Naive thymus-derived CD4-positive, alpha-beta T cell (primary cell): ENCODE measurements at regions not wholly inside any gene's neighbourhood (a gene's known extent, or its start where the extent isn't known, plus 50 kb on each side); places are given as distances from the start of the nearest gene placed in this dataset.

Source experiments
- ATAC-seq: fragments of 150-1000 bp; cut with Tn5 transposase; 2 replicates; pipeline ENCODE4 v1.10.0; 2021; ENCODE audit warnings: mild to moderate bottlenecking, moderate library complexity
- CTCF ChIA-PET: fragments of 350-600 bp; sonication (Branson Sonifier 250); formaldehyde crosslinking; loops from one replicate; lab custom pipeline; 2021; ENCODE audit warnings: antibody characterized with exemption; lab: Charles Lee
- POLR2A ChIA-PET: fragments of 350-600 bp; sonication (Branson Sonifier 250); formaldehyde crosslinking; loops from one replicate; lab custom pipeline; 2021; ENCODE audit warnings: antibody characterized with exemption, inconsistent platforms; lab: Charles Lee
- DNase-seq, 9 donors: peaks; one replicate each; pipeline versions ENCODE4 v3.0.0 to v3.0.0-alpha.2; 2020 to 2022; ENCODE audit warnings: mixed read lengths in 1 of 9
- H3K27ac ChIP-seq: one replicate; pipeline ENCODE4 v1.7.0; 2013; ENCODE audit warnings: mild to moderate bottlenecking, low read depth, low read length, moderate library complexity
- H3K27me3 ChIP-seq, 2 donors: one replicate each; pipeline ENCODE4 v1.7.0; 2013; ENCODE audit warnings: low read length in 2 of 2, mild to moderate bottlenecking in 2 of 2, moderate library complexity in 2 of 2; ENCODE audit not compliant: control insufficient read depth in 2 of 2, insufficient read depth in 2 of 2
- H3K36me3 ChIP-seq, 3 experiments: 1 replicate in 2 of 3; 2 replicates in 1 of 3; pipeline ENCODE4 v1.7.0; 2013; ENCODE audit warnings: low read length in 3 of 3, mild to moderate bottlenecking in 3 of 3, moderate library complexity in 1 of 3; ENCODE audit not compliant: insufficient read depth in 3 of 3, control insufficient read depth in 2 of 3
- H3K4me1 ChIP-seq, 2 donors: one replicate each; pipeline ENCODE4 v1.7.0; 2013; ENCODE audit warnings: low read length in 2 of 2, mild to moderate bottlenecking in 2 of 2, moderate library complexity in 1 of 2; ENCODE audit not compliant: control insufficient read depth in 2 of 2, insufficient read depth in 2 of 2
- H3K4me3 ChIP-seq: 2 replicates; pipeline ENCODE4 v1.7.0; 2013; ENCODE audit warnings: mild to moderate bottlenecking, low read length
- H3K9me3 ChIP-seq, 3 experiments: 1 replicate in 2 of 3; 2 replicates in 1 of 3; pipeline ENCODE4 v1.7.0; 2013; ENCODE audit warnings: low read length in 3 of 3; ENCODE audit not compliant: control insufficient read depth in 2 of 3
- H3K27ac Mint-ChIP-seq, 9 donors: one replicate each; pipeline ENCODE4 v1.8.0; 2020 to 2022; ENCODE audit warnings: mixed read lengths in 9 of 9, mild to moderate bottlenecking in 8 of 9, moderate library complexity in 5 of 9, inconsistent platforms in 2 of 9
- H3K27me3 Mint-ChIP-seq, 5 donors: one replicate each; pipeline ENCODE4 v1.8.0; 2021 to 2022; ENCODE audit warnings: mixed read lengths in 5 of 5, mild to moderate bottlenecking in 1 of 5
- H3K36me3 Mint-ChIP-seq, 5 donors: one replicate each; pipeline ENCODE4 v1.8.0; 2020 to 2022; ENCODE audit warnings: mixed read lengths in 5 of 5, mild to moderate bottlenecking in 3 of 5, inconsistent platforms in 1 of 5
- H3K4me1 Mint-ChIP-seq, 7 donors: one replicate each; pipeline ENCODE4 v1.8.0; 2020 to 2022; ENCODE audit warnings: mixed read lengths in 7 of 7, mild to moderate bottlenecking in 3 of 7, inconsistent platforms in 1 of 7
- H3K4me3 Mint-ChIP-seq, 10 donors: one replicate each; pipeline ENCODE4 v1.8.0; 2020 to 2022; ENCODE audit warnings: mild to moderate bottlenecking in 10 of 10, mixed read lengths in 10 of 10, moderate library complexity in 6 of 10, inconsistent platforms in 2 of 10
- H3K9me3 Mint-ChIP-seq, 11 donors: one replicate each; pipeline ENCODE4 v1.8.0; 2020 to 2022; ENCODE audit warnings: mixed read lengths in 11 of 11, mild to moderate bottlenecking in 4 of 11, inconsistent platforms in 1 of 11, moderate library complexity in 1 of 11
- intact Hi-C, 2 donors: fragments of 100-400 bp; cut with micrococcal nuclease; formaldehyde crosslinking; loops; one replicate each; pipeline ENCODE4 v1.15.1; 2023

GRCh38 chr18:22567794-22568193, 150.1 kb upstream of the CTAGE1 start:
- Histone ChIP-seq H3K27me3 (no peaks in the 10 kb centered on the region), H3K4me1 (no peaks in the 10 kb centered on the region), H3K27ac (no peak overlapping the region), H3K4me3 (no peak overlapping the region), H3K36me3 (no peaks in the 10 kb centered on the region), H3K9me3 (no peaks in the 10 kb centered on the region)
- DNase-seq (no peak), ATAC-seq (no peak)
- POLR2A ChIA-PET: no interaction called here
- Mint-ChIP-seq H3K36me3 (no peaks in the 10 kb centered on the region), H3K4me1 (no peaks in the 10 kb centered on the region), H3K27me3 (peaks cover under 1 to 19% (median 14%) of the 10 kb centered on the region in 5 donors), H3K4me3 (no peak overlapping the region), H3K27ac (no peak overlapping the region), H3K9me3 (peaks cover 0 to 6% (median 0%) of the 10 kb centered on the region in 11 donors)
- CTCF ChIA-PET: no interaction called here
- intact Hi-C loops: no loop called here

DNA sequence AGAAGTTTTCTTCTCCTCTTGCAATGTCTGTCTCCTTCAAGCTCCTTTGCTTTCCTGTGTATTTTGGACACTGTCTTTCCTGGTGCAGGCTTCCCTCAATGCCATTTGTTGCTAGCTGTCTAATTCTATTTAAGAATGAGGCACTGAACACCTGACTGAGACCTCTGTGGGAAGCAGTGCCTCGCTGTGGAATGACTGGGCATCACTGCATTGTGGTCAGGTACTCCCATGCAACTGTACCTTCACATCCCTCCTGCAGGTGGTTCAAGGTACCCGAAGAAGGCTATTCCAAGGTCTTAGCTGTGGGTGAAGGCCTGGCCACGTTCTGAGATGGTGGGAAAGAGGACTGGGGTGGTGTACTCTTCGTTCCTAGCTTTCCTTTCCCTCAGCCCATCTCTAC, 152.8 kb upstream of the CTAGE1 start:
- ATAC-seq (no peak), DNase-seq (no peak)
- H3K4me1 Mint-ChIP-seq: no peaks in the 10 kb centered on the region
- H3K27me3 ChIP-seq: no peaks in the 10 kb centered on the region
- H3K4me3 Mint-ChIP-seq: no peak overlapping the region
- ChIA-PET CTCF (no interaction called here), POLR2A (no interaction called here)
- H3K9me3 ChIP-seq: no peaks in the 10 kb centered on the region
- H3K4me1 ChIP-seq: no peaks in the 10 kb centered on the region
- H3K27ac Mint-ChIP-seq: no peak overlapping the region
- intact Hi-C loops: no loop called here
- H3K27me3 Mint-ChIP-seq: peaks cover 0 to 12% (median 9%) of the 10 kb centered on the region in 5 donors
- no peak overlapping the region for H3K27ac ChIP-seq
- H3K36me3 Mint-ChIP-seq: no peaks in the 10 kb centered on the region
- no peak overlapping the region for H3K4me3 ChIP-seq
- no peaks in the 10 kb centered on the region for H3K36me3 ChIP-seq
- H3K9me3 Mint-ChIP-seq: peaks cover 0 to 6% (median 0%) of the 10 kb centered on the region in 11 donors

DNA sequence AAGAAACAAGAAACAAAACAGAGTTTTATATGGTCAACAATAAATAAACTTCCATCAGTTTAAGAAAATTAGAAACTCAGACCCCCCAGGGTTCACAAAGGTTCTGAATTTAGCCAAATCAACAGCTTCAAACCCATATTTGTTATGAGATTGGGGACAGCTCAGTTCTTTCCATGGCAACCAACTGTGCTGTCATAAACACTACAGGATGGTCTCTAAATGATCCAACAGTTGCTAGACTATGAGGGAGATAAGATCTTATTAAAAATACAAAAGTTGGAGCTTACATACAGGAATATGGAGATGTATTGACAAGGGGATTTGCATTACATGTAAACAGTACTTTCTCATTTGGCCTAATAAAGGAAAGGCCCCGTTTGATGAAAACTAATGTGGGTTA, 154.6 kb upstream of the CTAGE1 start:
- CTCF ChIA-PET: no interaction called here

GRCh38 chr18:22579271-22579670, 161.6 kb upstream of the CTAGE1 start:
- H3K4me1 Mint-ChIP-seq: no peaks in the 10 kb centered on the region
- intact Hi-C loops: no loop called here
- H3K36me3 ChIP-seq: no peaks in the 10 kb centered on the region
- H3K4me3 Mint-ChIP-seq: no peak overlapping the region
- no peaks in the 10 kb centered on the region for H3K9me3 ChIP-seq
- H3K9me3 Mint-ChIP-seq: peaks cover 0 to 4% (median 0%) of the 10 kb centered on the region in 11 donors
- no peaks in the 10 kb centered on the region for H3K4me1 ChIP-seq
- ATAC-seq (no peak), DNase-seq (no peak)
- H3K27me3 Mint-ChIP-seq: peaks cover 0 to 18% (median 11%) of the 10 kb centered on the region in 5 donors
- H3K36me3 Mint-ChIP-seq: peaks cover 0 to 4% (median 0%) of the 10 kb centered on the region in 5 donors
- peaks cover 0 to 4% of the 10 kb centered on the region in 2 donors for H3K27me3 ChIP-seq
- CTCF ChIA-PET: no interaction called here
- POLR2A ChIA-PET: no interaction called here
- no peak overlapping the region for H3K27ac Mint-ChIP-seq
- no peak overlapping the region for H3K4me3 ChIP-seq
- no peak overlapping the region for H3K27ac ChIP-seq

More for the DNA sequence above, 154.6 kb upstream of the CTAGE1 start:
- Mint-ChIP-seq H3K36me3 (no peaks in the 10 kb centered on the region), H3K9me3 (peaks cover 0 to 3% (median 0%) of the 10 kb centered on the region in 11 donors), H3K27me3 (peaks cover 0 to 6% (median 0%) of the 10 kb centered on the region in 5 donors), H3K4me1 (no peaks in the 10 kb centered on the region), H3K27ac (no peak overlapping the region), H3K4me3 (no peak overlapping the region)
- Histone ChIP-seq H3K9me3 (no peaks in the 10 kb centered on the region), H3K27ac (no peak overlapping the region), H3K4me1 (no peaks in the 10 kb centered on the region), H3K27me3 (no peaks in the 10 kb centered on the region), H3K4me3 (no peak overlapping the region), H3K36me3 (no peaks in the 10 kb centered on the region)
- POLR2A ChIA-PET: no interaction called here
- ATAC-seq (no peak), DNase-seq (no peak)
- intact Hi-C loops: no loop called here

DNA sequence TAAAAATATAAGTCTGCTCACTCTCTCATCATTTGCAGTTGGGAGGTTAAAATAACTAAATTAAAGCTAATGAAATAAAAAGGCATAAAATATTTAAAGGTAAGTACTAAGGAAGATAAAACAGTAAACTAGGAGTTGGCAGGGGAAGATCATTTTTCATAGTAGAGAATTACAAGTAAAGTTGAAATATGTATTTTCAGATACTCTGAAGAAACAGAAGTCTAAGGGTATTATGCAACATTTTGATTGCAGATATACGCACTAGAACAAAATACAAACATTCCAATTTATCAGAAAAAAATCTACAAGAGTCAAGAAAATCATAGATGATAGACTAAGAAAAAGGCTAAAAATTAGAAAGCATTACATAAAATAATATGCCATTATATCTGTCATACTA, 167.6 kb upstream of the CTAGE1 start:
- Mint-ChIP-seq H3K27ac (no peak overlapping the region), H3K36me3 (no peaks in the 10 kb centered on the region), H3K27me3 (peaks cover 0 to 11% (median under 1%) of the 10 kb centered on the region in 5 donors), H3K4me1 (no peaks in the 10 kb centered on the region), H3K4me3 (no peak overlapping the region), H3K9me3 (peaks cover 0 to 10% (median 2%) of the 10 kb centered on the region in 11 donors)
- ChIA-PET CTCF (no interaction called here), POLR2A (no interaction called here)
- Histone ChIP-seq H3K27me3 (no peaks in the 10 kb centered on the region), H3K4me3 (no peak overlapping the region), H3K36me3 (no peaks in the 10 kb centered on the region), H3K4me1 (no peaks in the 10 kb centered on the region), H3K9me3 (no peaks in the 10 kb centered on the region), H3K27ac (no peak overlapping the region)
- intact Hi-C loops: no loop called here
- DNase-seq (no peak), ATAC-seq (no peak)

DNA sequence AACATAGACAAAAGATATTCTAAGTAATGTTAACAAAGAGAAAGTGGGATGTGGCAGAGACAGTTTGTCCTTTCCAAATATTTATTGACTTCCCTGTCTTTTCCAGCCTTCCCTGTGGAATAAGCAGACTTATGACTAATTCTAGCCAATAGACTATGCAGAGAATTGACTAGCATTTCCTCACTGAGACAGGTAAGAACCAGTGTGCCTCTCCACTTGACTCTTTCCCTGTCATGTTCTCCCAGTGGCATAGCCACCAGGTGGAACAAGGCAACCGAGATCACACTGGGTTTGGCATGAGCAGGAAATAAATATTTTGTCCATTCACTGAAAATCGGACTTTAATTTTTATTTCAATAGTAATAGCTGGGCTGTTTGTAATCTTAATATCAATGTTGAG, 168.1 kb upstream of the CTAGE1 start:
- intact Hi-C loops: no loop called here
- no peak overlapping the region for H3K4me3 Mint-ChIP-seq
- no peaks in the 10 kb centered on the region for H3K27me3 ChIP-seq
- no peak overlapping the region for H3K27ac ChIP-seq
- no peaks in the 10 kb centered on the region for H3K36me3 ChIP-seq
- ChIA-PET CTCF (no interaction called here), POLR2A (no interaction called here)
- no peaks in the 10 kb centered on the region for H3K4me1 Mint-ChIP-seq
- H3K36me3 Mint-ChIP-seq: no peaks in the 10 kb centered on the region
- H3K27ac Mint-ChIP-seq: no peak overlapping the region
- peaks cover 0 to 13% (median 4%) of the 10 kb centered on the region in 11 donors for H3K9me3 Mint-ChIP-seq
- no peak overlapping the region for H3K4me3 ChIP-seq
- H3K9me3 ChIP-seq: no peaks in the 10 kb centered on the region
- ATAC-seq (no peak), DNase-seq (no peak)
- no peaks in the 10 kb centered on the region for H3K4me1 ChIP-seq
- peaks cover 0 to 13% (median 4%) of the 10 kb centered on the region in 5 donors for H3K27me3 Mint-ChIP-seq

- H3K4me3 Mint-ChIP-seq: no peak overlapping the region
- POLR2A ChIA-PET: no interaction called here
- Histone ChIP-seq H3K36me3 (no peaks in the 10 kb centered on the region), H3K9me3 (no peaks in the 10 kb centered on the region), H3K4me1 (no peaks in the 10 kb centered on the region), H3K4me3 (no peak overlapping the region), H3K27me3 (peaks cover 0 to 1% of the 10 kb centered on the region in 2 donors), H3K27ac (no peak overlapping the region)
- no peak overlapping the region for H3K27ac Mint-ChIP-seq
- DNase-seq: no peak
- ATAC-seq: no peak
- H3K4me1 Mint-ChIP-seq: no peaks in the 10 kb centered on the region
- intact Hi-C loops: no loop called here
- H3K36me3 Mint-ChIP-seq: no peaks in the 10 kb centered on the region
- peaks cover 0 to 8% (median 5%) of the 10 kb centered on the region in 5 donors for H3K27me3 Mint-ChIP-seq
- peaks cover 0 to 13% (median 6%) of the 10 kb centered on the region in 11 donors for H3K9me3 Mint-ChIP-seq
- CTCF ChIA-PET: no interaction called here
These were observed 173.5 kb upstream of the CTAGE1 start for GRCh38 chr18:22591222-22591621.
